ENCODE measurements at regions not wholly inside any gene's neighbourhood (a gene's known extent, or its start where the extent isn't known, plus 50 kb on each side); places are given as distances from the start of the nearest gene placed in this dataset.

DNA sequence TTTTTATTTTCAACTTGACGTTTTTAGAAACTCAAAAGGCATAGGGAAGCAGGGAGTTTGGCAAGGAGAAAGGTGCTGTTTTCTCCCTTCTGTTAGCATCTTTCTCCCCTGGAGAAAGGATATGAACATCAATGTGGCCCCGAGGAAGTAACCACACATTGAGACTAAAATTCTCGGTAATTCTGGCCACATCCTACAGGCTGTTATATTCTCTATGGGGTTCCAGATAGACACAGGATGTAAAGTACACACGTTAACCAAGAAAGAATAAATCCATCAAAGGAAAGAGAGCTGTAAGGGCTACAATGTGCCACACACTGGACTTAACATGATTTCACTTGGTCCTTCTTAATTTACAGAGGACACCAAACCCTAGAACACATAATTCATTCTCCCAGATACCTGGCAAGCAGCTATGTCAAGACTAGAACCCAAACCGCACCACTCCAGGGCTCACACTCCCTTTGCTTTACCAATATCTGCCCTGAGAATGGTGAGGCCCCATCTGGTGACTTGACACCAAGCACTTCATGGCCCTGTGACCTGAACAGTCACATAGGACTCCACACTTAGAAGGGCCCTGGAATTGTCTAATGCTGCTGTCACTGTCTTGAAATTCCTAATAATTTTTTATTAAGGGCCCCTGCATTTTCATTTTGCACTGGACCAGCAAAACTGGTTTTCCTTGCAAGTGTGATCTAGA, 73.9 kb downstream of the PRLHR start:
- TF ChIP-seq, protein P1, sequence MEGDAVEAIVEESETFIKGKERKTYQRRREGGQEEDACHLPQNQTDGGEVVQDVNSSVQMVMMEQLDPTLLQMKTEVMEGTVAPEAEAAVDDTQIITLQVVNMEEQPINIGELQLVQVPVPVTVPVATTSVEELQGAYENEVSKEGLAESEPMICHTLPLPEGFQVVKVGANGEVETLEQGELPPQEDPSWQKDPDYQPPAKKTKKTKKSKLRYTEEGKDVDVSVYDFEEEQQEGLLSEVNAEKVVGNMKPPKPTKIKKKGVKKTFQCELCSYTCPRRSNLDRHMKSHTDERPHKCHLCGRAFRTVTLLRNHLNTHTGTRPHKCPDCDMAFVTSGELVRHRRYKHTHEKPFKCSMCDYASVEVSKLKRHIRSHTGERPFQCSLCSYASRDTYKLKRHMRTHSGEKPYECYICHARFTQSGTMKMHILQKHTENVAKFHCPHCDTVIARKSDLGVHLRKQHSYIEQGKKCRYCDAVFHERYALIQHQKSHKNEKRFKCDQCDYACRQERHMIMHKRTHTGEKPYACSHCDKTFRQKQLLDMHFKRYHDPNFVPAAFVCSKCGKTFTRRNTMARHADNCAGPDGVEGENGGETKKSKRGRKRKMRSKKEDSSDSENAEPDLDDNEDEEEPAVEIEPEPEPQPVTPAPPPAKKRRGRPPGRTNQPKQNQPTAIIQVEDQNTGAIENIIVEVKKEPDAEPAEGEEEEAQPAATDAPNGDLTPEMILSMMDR (IDR thresholded peaks at IDR 0.05; ENCODE audit: insufficient read depth, low read depth, low read length) = no peak
- no peak overlapping the region for H3K4me3 ChIP-seq (ENCODE audit: low read depth, low read length)
- no peak for DNase-seq (ENCODE audit: low read depth)

DNA sequence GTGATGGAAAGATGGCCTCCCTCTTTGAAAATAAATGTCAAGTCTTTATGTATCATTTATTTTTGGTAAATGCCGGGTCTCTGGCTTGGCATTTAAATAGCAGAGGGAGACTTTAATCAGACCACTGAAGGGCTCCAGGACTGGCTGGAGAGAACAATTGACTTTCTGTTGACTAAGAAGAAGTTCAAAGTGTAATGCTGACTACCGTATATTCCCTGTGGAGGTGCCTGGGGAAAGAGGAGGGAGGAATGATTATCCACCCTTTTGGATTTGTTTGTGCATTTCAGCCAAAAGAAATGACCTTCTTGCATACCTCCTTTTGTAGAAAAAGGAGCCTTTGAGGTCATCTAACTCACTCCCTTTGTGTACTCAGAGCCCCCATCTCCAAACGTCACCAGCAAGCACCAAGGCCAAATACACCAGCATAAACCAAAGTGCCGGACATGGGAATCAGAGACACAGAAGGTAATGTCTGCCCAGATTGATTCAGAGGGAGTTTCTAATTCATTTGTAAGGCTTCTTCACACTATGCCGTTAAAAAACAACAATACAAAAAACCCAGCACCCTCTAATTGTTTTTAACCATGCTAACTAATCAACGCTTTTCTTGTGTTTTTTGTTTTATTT, 75.2 kb downstream of the PRLHR start:
- TF ChIP-seq, protein P1 (IDR thresholded peaks at IDR 0.05; ENCODE audit: insufficient read depth, low read depth, low read length) = no peak
- no peak for DNase-seq (ENCODE audit: low read depth)
- no peak overlapping the region for H3K4me3 ChIP-seq (ENCODE audit: low read depth, low read length)

DNA sequence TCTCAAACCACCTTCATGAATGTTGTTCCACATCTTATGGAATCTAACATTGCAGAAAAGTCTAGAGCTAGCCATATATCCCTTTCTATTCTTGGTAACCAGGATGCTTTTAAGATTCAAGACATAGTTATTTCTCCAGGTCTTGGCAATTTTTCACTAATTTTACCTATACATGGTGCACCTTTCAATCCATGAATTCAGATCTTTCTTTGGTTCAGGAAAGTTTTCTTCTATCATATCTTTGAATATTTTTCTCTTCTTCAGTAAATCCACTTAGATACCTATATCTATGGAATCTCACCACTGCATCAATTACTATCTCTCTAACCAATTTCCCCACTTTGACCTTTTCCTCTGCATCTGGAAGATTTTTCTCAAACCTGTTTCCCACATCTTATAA, 77.4 kb downstream of the PRLHR start:
- no peak for DNase-seq (ENCODE audit: low read depth)
- TF ChIP-seq, protein P1 (IDR thresholded peaks at IDR 0.05; ENCODE audit: insufficient read depth, low read depth, low read length) = no peak
- H3K4me3 ChIP-seq (ENCODE audit: low read depth, low read length) = no peak overlapping the region

DNA sequence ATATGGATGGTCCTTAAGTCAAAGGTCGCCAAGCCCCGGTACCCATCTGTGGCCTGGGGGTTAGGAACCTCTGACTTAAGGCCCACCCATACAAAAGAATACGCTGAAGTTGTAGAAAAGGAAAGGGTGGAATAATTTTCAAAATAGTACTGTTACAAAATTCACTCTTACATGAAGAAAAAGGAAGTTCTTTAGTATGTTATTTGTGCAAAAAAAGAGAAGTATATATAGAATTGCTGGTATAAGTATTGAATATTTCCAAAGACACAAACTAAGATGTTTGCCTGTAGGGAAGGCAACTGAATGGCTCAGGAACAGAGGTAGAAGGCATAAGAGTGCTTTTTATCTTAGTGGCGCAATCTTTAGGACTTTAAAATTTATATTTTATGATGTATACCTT, 78.7 kb downstream of the PRLHR start:
- H3K4me3 ChIP-seq (ENCODE audit: low read depth, low read length) = no peak overlapping the region
- DNase-seq (ENCODE audit: low read depth) = no peak
- TF ChIP-seq, protein P1 (IDR thresholded peaks at IDR 0.05; ENCODE audit: insufficient read depth, low read depth, low read length) = no peak

DNA sequence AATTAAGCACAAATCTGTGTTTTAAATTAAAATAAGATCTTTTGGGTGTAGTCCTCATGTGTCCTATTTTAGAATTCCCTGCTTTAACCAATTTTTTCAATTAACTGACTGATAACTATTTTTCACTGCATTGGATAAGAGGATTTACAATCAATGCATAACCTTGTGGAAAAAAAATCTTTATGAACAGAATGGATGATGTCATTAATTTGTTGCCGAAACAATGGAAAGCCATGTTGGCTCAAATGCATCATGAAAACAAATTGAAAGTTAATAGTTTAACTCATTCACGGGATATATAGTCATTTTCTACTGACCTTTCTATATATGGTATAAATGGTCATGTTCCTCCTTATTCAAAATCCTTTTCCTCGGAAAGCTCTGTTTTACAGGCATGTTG, 82.3 kb downstream of the PRLHR start:
- TF ChIP-seq, protein P1 (IDR thresholded peaks at IDR 0.05; ENCODE audit: insufficient read depth, low read depth, low read length) = no peak
- no peak overlapping the region for H3K4me3 ChIP-seq (ENCODE audit: low read depth, low read length)
- no peak for DNase-seq (ENCODE audit: low read depth)

DNA sequence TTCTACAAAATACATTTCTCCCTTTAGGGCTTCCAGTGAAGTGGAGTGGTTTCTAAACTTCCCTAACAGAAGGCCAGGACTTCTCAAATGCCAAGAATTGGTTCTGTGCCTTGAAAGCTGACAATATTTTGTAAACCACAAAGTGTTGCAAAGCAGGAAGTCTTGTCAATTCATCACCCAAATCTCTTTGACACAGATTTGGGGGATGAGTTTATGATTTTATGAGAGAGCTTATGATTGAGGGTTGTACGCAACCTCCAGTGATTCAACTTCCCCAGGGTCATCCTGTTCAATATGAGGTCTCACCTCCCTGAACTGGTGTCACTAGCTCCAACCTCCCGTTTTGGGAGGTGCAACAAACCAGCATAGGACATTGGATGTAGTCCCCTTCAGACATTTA, 83.7 kb downstream of the PRLHR start:
- no peak for DNase-seq (ENCODE audit: low read depth)
- TF ChIP-seq, protein P1 (IDR thresholded peaks at IDR 0.05; ENCODE audit: insufficient read depth, low read depth, low read length) = no peak
- H3K4me3 ChIP-seq (ENCODE audit: low read depth, low read length) = no peak overlapping the region
